ENCODE measurements at regions not wholly inside any gene's neighbourhood (a gene's known extent, or its start where the extent isn't known, plus 50 kb on each side); places are given as distances from the start of the nearest gene placed in this dataset.
A peak's percentile ranks its signal among the peaks of the same experiment; 100 is the strongest.

GRCh38 chr3:168512802-168513201 lies 417.1 kb upstream of the GOLIM4 start:
- no peak for TF ChIP-seq GABPB1 (CRISPR knock-in tag; IDR thresholded peaks at IDR 0.05)
- TF ChIP-seq, protein P1, sequence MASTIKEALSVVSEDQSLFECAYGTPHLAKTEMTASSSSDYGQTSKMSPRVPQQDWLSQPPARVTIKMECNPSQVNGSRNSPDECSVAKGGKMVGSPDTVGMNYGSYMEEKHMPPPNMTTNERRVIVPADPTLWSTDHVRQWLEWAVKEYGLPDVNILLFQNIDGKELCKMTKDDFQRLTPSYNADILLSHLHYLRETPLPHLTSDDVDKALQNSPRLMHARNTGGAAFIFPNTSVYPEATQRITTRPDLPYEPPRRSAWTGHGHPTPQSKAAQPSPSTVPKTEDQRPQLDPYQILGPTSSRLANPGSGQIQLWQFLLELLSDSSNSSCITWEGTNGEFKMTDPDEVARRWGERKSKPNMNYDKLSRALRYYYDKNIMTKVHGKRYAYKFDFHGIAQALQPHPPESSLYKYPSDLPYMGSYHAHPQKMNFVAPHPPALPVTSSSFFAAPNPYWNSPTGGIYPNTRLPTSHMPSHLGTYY (CRISPR knock-in tag; IDR thresholded peaks at IDR 0.05), result no peak
- TF ChIP-seq, protein P2, sequence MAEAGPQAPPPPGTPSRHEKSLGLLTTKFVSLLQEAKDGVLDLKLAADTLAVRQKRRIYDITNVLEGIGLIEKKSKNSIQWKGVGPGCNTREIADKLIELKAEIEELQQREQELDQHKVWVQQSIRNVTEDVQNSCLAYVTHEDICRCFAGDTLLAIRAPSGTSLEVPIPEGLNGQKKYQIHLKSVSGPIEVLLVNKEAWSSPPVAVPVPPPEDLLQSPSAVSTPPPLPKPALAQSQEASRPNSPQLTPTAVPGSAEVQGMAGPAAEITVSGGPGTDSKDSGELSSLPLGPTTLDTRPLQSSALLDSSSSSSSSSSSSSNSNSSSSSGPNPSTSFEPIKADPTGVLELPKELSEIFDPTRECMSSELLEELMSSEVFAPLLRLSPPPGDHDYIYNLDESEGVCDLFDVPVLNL (CRISPR knock-in tag; IDR thresholded peaks at IDR 0.05; ENCODE audit: borderline replicate concordance, low read depth), result no peak
- peak overlapping the region; percentile 72 for H3K27ac Mint-ChIP-seq
- CTCF ChIA-PET, result interaction anchor here (1.2 to 1.8 kb wide), 3 partner anchors 13 to 108 kb away, joined by 3 to 9 read pairs (median 6); no protein-coding TSS in a partner anchor
- no peaks in the 10 kb centered on the region for H3K27me3 Mint-ChIP-seq (ENCODE audit: low read depth)
- no peak overlapping the region for H3K4me3 Mint-ChIP-seq
- DNase-seq (ENCODE audit: low spot score) (no peak), ATAC-seq (peak; percentile 34)
- no peaks in the 10 kb centered on the region for H3K36me3 Mint-ChIP-seq
- no peaks in the 10 kb centered on the region for H3K9me3 Mint-ChIP-seq
- peaks cover 69% of the 10 kb centered on the region for H3K4me1 Mint-ChIP-seq
- POLR2A ChIA-PET, result interaction anchor here (1.3 kb wide), 1 partner anchor 108 kb away, joined by 5 read pairs; no protein-coding TSS in a partner anchor

DNA sequence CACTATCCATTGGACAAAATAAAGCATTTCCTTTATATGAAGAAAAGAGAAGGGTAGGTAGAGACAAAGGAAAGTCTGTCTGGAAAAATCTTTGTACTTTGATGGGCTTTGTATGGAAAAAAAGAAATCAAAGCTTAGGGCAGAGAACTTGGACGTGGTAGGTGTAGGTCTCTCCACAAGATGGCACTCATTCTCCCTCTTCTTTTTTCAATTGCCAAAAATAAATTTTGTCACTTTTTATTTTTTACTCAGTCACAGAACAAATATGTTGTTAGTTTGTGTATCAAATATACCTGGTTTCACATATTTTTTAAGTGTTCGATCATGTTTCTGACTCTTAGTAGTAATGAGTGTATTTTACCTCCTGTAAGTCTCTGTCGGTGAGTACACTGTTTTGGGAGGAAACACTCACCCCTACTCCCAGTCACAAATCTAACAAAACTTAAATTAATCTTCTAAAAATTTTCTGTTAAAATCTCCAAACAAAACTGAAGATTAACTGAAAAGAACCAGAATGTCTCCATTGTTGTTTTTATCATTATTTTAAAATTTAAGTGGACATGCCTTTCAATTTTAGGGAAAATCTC lies 415.8 kb upstream of the GOLIM4 start:
- Mint-ChIP-seq H3K4me1 (peaks cover 60% of the 10 kb centered on the region), H3K36me3 (no peaks in the 10 kb centered on the region), H3K9me3 (no peaks in the 10 kb centered on the region), H3K27ac (no peak overlapping the region), H3K27me3 (ENCODE audit: low read depth) (no peaks in the 10 kb centered on the region), H3K4me3 (no peak overlapping the region)
- no peak for DNase-seq (ENCODE audit: low spot score)
- ATAC-seq, result no peak
- POLR2A ChIA-PET, result no interaction called here
- TF ChIP-seq ZNF512 (CRISPR knock-in tag; IDR thresholded peaks at IDR 0.05; ENCODE audit: borderline replicate concordance), result no peak
- TF ChIP-seq CTCF (IDR thresholded peaks at IDR 0.05), result 0 out of 2 replicates have a peak, but pooled peaks have one; percentile 22
- CTCF ChIA-PET, result interaction anchor here (0.5 to 2.0 kb wide), 19 partner anchors 13 to 336 kb away, joined by 3 to 37 read pairs (median 3); no protein-coding TSS in a partner anchor

GRCh38 chr3:168506589-168506988 lies 410.9 kb upstream of the GOLIM4 start:
- no peak for TF ChIP-seq JAZF1 (CRISPR knock-in tag; IDR thresholded peaks at IDR 0.05)
- TF ChIP-seq ATF1 (CRISPR knock-in tag; IDR thresholded peaks at IDR 0.05), result no peak
- TF ChIP-seq ZNF121 (CRISPR knock-in tag; IDR thresholded peaks at IDR 0.05), result no peak
- no peak for TF ChIP-seq TEAD1 (CRISPR knock-in tag; IDR thresholded peaks at IDR 0.05)
- TF ChIP-seq MAX (CRISPR knock-in tag; IDR thresholded peaks at IDR 0.05), result no peak
- no peak for TF ChIP-seq CREB1 (CRISPR knock-in tag; IDR thresholded peaks at IDR 0.05)
- no peak for TF ChIP-seq ZNF317 (CRISPR knock-in tag; IDR thresholded peaks at IDR 0.05; ENCODE audit: borderline replicate concordance, low read depth)
- TF ChIP-seq NFYB (CRISPR knock-in tag; conservative IDR thresholded peaks at IDR 0.05; ENCODE audit: low read depth), result no peak
- TF ChIP-seq USF1 (CRISPR knock-in tag; IDR thresholded peaks at IDR 0.05), result no peak
- no peak for TF ChIP-seq GABPB1 (CRISPR knock-in tag; IDR thresholded peaks at IDR 0.05)
- TF ChIP-seq GTF2I (CRISPR knock-in tag; conservative IDR thresholded peaks at IDR 0.05), result no peak
- no peak for TF ChIP-seq NFATC4 (CRISPR knock-in tag; IDR thresholded peaks at IDR 0.05)
- TF ChIP-seq, protein P3, sequence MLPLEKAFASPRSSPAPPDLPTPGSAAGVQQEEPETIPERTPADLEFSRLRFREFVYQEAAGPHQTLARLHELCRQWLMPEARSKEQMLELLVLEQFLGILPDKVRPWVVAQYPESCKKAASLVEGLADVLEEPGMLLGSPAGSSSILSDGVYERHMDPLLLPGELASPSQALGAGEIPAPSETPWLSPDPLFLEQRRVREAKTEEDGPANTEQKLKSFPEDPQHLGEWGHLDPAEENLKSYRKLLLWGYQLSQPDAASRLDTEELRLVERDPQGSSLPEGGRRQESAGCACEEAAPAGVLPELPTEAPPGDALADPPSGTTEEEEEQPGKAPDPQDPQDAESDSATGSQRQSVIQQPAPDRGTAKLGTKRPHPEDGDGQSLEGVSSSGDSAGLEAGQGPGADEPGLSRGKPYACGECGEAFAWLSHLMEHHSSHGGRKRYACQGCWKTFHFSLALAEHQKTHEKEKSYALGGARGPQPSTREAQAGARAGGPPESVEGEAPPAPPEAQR (CRISPR knock-in tag; IDR thresholded peaks at IDR 0.05), result no peak
- TF ChIP-seq TCF7 (CRISPR knock-in tag; IDR thresholded peaks at IDR 0.05; ENCODE audit: low read depth), result no peak
- ChIA-PET POLR2A (no interaction called here), CTCF (interaction anchor here (0.7 to 1.8 kb wide), 2 partner anchors 114 to 295 kb away, joined by 3 to 4 read pairs; no protein-coding TSS in a partner anchor)
- Mint-ChIP-seq H3K27me3 (ENCODE audit: low read depth) (no peaks in the 10 kb centered on the region), H3K4me1 (peaks cover 25% of the 10 kb centered on the region), H3K9me3 (no peaks in the 10 kb centered on the region), H3K4me3 (no peak overlapping the region), H3K27ac (no peak overlapping the region), H3K36me3 (no peaks in the 10 kb centered on the region)
- DNase-seq (ENCODE audit: low spot score) (no peak), ATAC-seq (no peak)
